Activated T-helper 1 cell treated with anti-CD3 and anti-CD28 coated beads, Interleukin-12 subunit alpha, Interleukin-12 subunit beta, Interleukin-2, Interleukin-4 antibody, amounts not matched to agents 30 ng/mL and 10 ng/mL and 1 ng/mL, durations not matched to agents 14 hours and 24 hours and 36 hours (primary cell): ENCODE measurements at regions not wholly inside any gene's neighbourhood (a gene's known extent, or its start where the extent isn't known, plus 50 kb on each side); places are given as distances from the start of the nearest gene placed in this dataset.

ENCODE experiments used
- DNase-seq: peaks from one replicate; pipeline ENCODE4 v3.0.0; 2021; ENCODE audit warnings: low spot score
- H3K27ac Mint-ChIP-seq: one replicate; pipeline ENCODE4 v1.8.0; 2021; ENCODE audit warnings: mild to moderate bottlenecking, mixed read lengths
- H3K27me3 Mint-ChIP-seq: one replicate; pipeline ENCODE4 v1.8.0; 2022; ENCODE audit warnings: mild to moderate bottlenecking, moderate library complexity, mixed read lengths; ENCODE audit not compliant: insufficient read depth
- H3K36me3 Mint-ChIP-seq: one replicate; pipeline ENCODE4 v1.8.0; 2021; ENCODE audit warnings: low read depth, mixed read lengths
- H3K4me1 Mint-ChIP-seq: one replicate; pipeline ENCODE4 v1.8.0; 2021; ENCODE audit warnings: low read depth, mixed read lengths
- H3K4me3 Mint-ChIP-seq: one replicate; pipeline ENCODE4 v1.8.0; 2021; ENCODE audit warnings: mild to moderate bottlenecking, moderate library complexity, mixed read lengths
- H3K9me3 Mint-ChIP-seq: one replicate; pipeline ENCODE4 v1.8.0; 2021; ENCODE audit warnings: mixed read lengths
- intact Hi-C: fragments of 100-400 bp; cut with micrococcal nuclease; formaldehyde crosslinking; loops from one replicate; pipeline ENCODE4 v1.15.1; 2024

DNA sequence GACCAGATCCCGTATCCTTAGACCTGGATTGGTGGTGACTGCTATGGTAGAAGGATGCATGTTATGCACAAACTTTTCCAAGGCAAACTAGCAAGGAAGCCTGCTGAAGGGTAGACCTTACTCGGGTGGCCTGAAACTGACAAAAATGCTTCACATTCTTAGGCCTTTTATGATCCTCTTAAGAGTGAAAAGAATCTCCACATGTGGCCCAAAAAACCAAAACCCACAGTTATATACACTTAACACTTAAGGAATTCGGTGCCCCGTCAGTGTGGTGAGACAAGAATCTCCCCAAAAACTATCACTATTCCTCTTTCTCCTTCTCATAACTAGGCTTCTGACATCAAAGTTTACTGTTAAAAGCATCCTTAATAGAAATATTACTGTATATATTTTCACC, 130.1 kb upstream of the SOX2 start:
- H3K36me3 Mint-ChIP-seq = no peaks in the 10 kb centered on the region
- no peaks in the 10 kb centered on the region for H3K27me3 Mint-ChIP-seq
- H3K4me3 Mint-ChIP-seq = no peak overlapping the region
- no peak for DNase-seq
- H3K4me1 Mint-ChIP-seq = no peaks in the 10 kb centered on the region
- intact Hi-C loops = no loop called here
- no peak overlapping the region for H3K27ac Mint-ChIP-seq
- no peaks in the 10 kb centered on the region for H3K9me3 Mint-ChIP-seq

- Mint-ChIP-seq H3K9me3 (no peaks in the 10 kb centered on the region), H3K27me3 (no peaks in the 10 kb centered on the region), H3K4me1 (no peaks in the 10 kb centered on the region), H3K4me3 (no peak overlapping the region), H3K27ac (no peak overlapping the region), H3K36me3 (no peaks in the 10 kb centered on the region)
- DNase-seq = no peak
- intact Hi-C loops = no loop called here
Measured at GRCh38 chr3:181578743-181579142, 133.0 kb upstream of the SOX2 start.

GRCh38 chr3:181572432-181572831, 139.3 kb upstream of the SOX2 start:
- Mint-ChIP-seq H3K4me1 (no peaks in the 10 kb centered on the region), H3K9me3 (no peaks in the 10 kb centered on the region), H3K4me3 (no peak overlapping the region), H3K27ac (no peak overlapping the region), H3K36me3 (no peaks in the 10 kb centered on the region), H3K27me3 (no peaks in the 10 kb centered on the region)
- no peak for DNase-seq
- intact Hi-C loops = no loop called here

DNA sequence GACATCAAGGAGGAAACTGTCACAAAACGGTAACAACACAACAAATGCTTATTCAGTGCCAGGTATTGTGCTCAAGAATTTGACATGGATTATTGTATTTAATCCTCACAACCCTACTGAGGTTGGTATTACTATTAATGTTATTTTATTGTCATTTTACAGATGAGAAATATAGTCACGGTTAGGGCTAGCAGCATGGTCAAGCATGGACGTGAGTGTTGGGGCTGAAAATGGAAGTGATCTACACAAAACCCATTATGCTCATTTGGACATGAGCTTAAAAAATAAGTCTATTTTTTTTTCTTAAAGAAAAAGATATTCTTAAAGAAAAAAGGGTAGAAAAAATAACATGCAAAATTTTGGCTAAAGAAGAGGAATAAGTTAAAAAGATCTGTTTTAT, 141.3 kb upstream of the SOX2 start:
- H3K9me3 Mint-ChIP-seq = no peaks in the 10 kb centered on the region
- intact Hi-C loops = no loop called here
- no peak overlapping the region for H3K4me3 Mint-ChIP-seq
- no peak for DNase-seq
- H3K36me3 Mint-ChIP-seq = no peaks in the 10 kb centered on the region
- no peak overlapping the region for H3K27ac Mint-ChIP-seq
- H3K27me3 Mint-ChIP-seq = no peaks in the 10 kb centered on the region
- no peaks in the 10 kb centered on the region for H3K4me1 Mint-ChIP-seq

DNA sequence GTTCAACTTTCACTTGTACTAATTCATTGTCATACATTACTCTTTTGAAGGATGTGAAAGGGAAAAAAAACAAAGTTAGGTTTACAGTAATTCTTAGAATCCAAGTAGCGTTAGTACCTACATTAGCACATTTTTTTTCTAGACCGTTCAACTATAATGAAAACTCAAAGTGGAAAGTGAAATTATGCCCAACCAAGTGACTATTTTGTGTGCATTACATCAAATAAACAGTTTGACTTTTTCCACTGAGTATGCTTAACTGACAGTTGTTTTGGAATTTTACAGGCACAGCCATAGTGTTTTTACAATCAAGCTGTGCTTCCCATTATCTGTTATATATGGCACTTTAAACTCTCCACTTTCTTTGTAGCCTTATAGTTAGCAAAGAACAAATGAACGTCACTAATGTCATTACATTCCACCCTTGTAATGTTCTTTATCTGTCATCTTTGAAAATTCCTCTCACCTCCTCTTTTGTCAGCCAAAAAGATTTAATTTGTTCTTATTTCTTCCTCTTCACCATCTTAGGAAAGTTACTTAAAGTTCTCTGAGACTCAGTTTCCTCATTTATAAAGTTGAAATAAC, 142.3 kb upstream of the SOX2 start:
- Mint-ChIP-seq H3K36me3 (no peaks in the 10 kb centered on the region), H3K9me3 (no peaks in the 10 kb centered on the region), H3K4me1 (no peaks in the 10 kb centered on the region), H3K4me3 (no peak overlapping the region), H3K27me3 (no peaks in the 10 kb centered on the region), H3K27ac (no peak overlapping the region)
- intact Hi-C loops = no loop called here
- DNase-seq = no peak

DNA sequence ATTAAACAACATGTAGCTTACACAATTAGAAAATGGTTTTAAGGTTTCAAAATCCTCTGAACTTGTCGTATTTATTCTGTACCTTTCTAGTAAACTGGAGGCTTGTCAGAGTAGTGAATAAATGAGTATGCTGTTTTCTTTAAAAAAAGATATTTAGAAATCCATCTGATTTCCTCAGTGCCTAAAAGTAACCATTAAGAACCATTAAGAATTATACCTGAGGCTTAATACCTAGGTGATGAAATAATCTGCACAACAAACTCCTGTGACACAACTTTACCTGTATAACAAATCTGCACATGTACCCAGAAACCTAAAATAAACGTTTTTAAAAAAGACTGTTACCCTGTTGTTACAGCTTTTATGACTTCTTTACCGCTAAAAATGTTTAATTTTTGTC, 143.0 kb upstream of the SOX2 start:
- no peaks in the 10 kb centered on the region for H3K36me3 Mint-ChIP-seq
- no peaks in the 10 kb centered on the region for H3K4me1 Mint-ChIP-seq
- no peak overlapping the region for H3K27ac Mint-ChIP-seq
- H3K4me3 Mint-ChIP-seq = no peak overlapping the region
- H3K9me3 Mint-ChIP-seq = no peaks in the 10 kb centered on the region
- H3K27me3 Mint-ChIP-seq = no peaks in the 10 kb centered on the region
- no peak for DNase-seq
- intact Hi-C loops = no loop called here

DNA sequence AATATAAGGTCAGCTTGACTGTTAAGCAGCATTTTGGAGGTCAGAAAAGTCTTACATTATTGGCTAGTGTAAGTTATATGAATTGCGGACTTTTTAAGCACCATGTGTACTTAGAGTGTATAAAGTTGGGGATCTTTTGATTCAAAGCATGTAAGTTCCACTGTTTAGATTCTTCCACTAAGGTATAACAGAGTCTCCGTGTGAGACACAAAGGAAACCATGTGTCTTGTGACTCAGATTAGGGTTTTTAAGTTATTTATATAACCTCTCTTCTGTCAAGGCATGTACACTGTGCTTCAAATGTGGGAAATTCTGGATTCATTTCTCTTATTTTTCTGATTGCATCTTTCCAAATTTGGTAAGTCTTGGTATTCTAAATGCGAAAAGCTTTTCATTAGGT, 143.5 kb upstream of the SOX2 start:
- no peak for DNase-seq
- no peaks in the 10 kb centered on the region for H3K9me3 Mint-ChIP-seq

DNA sequence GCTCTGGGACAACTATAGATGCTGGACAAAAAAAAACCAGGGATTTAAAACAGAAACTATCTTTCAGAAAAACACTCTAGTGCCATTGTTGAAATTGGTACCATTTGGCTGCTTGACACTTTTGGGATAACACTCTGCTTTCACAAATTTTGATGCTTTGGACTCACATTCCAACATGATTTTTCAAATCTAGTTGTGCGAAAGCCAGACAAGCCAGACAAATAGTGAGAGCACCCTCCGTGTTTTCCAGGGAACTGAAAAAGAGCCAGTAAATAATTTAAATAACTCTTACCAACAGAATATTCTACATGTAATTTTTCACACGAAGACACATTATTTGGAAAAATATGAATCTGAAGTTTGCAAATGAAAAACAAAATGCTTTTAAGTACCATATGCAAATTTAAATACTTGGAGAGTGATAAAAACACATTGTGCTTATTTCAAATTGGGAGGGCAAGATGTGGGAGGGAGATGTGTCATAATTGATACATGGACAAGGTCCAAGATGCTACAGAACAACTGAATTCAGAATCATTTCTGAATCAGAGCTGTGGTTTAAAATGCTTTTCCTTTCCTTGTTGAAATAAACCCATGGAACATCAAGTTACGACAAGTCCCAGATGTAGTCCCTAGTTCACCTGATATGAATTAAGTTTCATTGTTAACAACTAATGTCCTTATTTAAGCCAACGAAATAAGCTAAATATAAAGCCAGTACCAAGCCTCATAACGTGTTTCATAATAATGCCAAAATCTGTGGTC, 144.2 kb upstream of the SOX2 start:
- H3K27ac Mint-ChIP-seq = no peak overlapping the region
- no peak for DNase-seq
- intact Hi-C loops = no loop called here
- H3K4me1 Mint-ChIP-seq = no peaks in the 10 kb centered on the region
- no peaks in the 10 kb centered on the region for H3K9me3 Mint-ChIP-seq
- H3K36me3 Mint-ChIP-seq = no peaks in the 10 kb centered on the region
- H3K27me3 Mint-ChIP-seq = no peaks in the 10 kb centered on the region
- no peak overlapping the region for H3K4me3 Mint-ChIP-seq

More for the DNA sequence above, 143.5 kb upstream of the SOX2 start:
- H3K4me1 Mint-ChIP-seq = no peaks in the 10 kb centered on the region
- H3K27me3 Mint-ChIP-seq = no peaks in the 10 kb centered on the region
- intact Hi-C loops = no loop called here
- no peaks in the 10 kb centered on the region for H3K36me3 Mint-ChIP-seq
- H3K27ac Mint-ChIP-seq = no peak overlapping the region
- no peak overlapping the region for H3K4me3 Mint-ChIP-seq

- no peaks in the 10 kb centered on the region for H3K27me3 Mint-ChIP-seq
- no peaks in the 10 kb centered on the region for H3K9me3 Mint-ChIP-seq
- intact Hi-C loops = no loop called here
- no peak for DNase-seq
- H3K4me1 Mint-ChIP-seq = no peaks in the 10 kb centered on the region
- no peak overlapping the region for H3K27ac Mint-ChIP-seq
- no peak overlapping the region for H3K4me3 Mint-ChIP-seq
- no peaks in the 10 kb centered on the region for H3K36me3 Mint-ChIP-seq
Measured at GRCh38 chr3:181565416-181565815, 146.3 kb upstream of the SOX2 start.

DNA sequence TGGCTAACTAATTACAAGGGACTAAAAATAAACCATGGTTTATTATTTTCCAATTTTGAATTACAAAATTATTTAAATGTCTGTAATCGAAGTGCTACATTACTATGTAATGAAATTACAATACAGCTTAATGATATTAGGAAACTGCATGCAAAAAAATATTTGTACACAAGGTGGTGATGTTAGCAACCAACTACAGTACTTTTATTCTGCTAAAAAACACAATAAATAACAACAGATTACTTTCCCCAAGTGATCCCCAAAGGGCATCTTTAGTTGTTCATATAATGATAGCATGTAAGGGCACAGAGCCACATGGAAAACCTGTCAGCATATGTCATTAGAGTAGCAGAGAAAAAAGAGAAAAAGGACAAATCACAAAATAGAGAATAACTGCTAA, 147.5 kb upstream of the SOX2 start:
- H3K4me1 Mint-ChIP-seq = no peaks in the 10 kb centered on the region
- H3K4me3 Mint-ChIP-seq = no peak overlapping the region
- no peak overlapping the region for H3K27ac Mint-ChIP-seq
- no peaks in the 10 kb centered on the region for H3K36me3 Mint-ChIP-seq
- H3K9me3 Mint-ChIP-seq = no peaks in the 10 kb centered on the region
- no peaks in the 10 kb centered on the region for H3K27me3 Mint-ChIP-seq
- no peak for DNase-seq
- intact Hi-C loops = no loop called here

GRCh38 chr3:181561139-181562031, 150.3 kb upstream of the SOX2 start:
- no peak overlapping the region for H3K4me3 Mint-ChIP-seq
- intact Hi-C loops = no loop called here

GRCh38 chr3:181558870-181559269, 152.9 kb upstream of the SOX2 start:
- intact Hi-C loops = no loop called here
- Mint-ChIP-seq H3K4me1 (no peaks in the 10 kb centered on the region), H3K27me3 (no peaks in the 10 kb centered on the region), H3K27ac (no peak overlapping the region), H3K36me3 (no peaks in the 10 kb centered on the region), H3K9me3 (no peaks in the 10 kb centered on the region), H3K4me3 (no peak overlapping the region)
- no peak for DNase-seq

More at GRCh38 chr3:181561139-181562031, 150.3 kb upstream of the SOX2 start:
- DNase-seq = no peak
- H3K27ac Mint-ChIP-seq = no peak overlapping the region
- H3K27me3 Mint-ChIP-seq = no peaks in the 10 kb centered on the region
- H3K9me3 Mint-ChIP-seq = no peaks in the 10 kb centered on the region
- H3K4me1 Mint-ChIP-seq = no peaks in the 10 kb centered on the region
- no peaks in the 10 kb centered on the region for H3K36me3 Mint-ChIP-seq

DNA sequence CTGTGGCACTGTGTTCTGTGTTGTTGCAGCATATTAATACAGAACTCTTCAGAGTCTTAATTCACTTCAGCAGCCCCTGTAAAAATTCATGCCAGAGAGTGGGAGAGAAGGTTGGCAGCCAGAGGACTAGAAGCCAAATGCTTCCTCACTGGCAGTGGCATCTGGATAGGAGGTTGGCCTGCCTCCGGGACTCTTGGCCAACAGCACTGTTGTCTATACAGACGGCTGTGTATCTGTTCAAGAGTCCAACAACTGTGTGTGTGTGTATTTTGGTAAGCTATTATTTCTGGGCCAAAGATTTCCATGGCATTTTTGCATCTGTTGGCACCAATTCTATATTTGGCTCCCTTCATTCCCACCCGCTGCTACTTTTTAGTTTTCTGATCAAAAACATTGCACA, 156.0 kb upstream of the SOX2 start:
- Mint-ChIP-seq H3K9me3 (no peaks in the 10 kb centered on the region), H3K4me3 (no peak overlapping the region), H3K27me3 (no peaks in the 10 kb centered on the region), H3K27ac (no peak overlapping the region), H3K36me3 (no peaks in the 10 kb centered on the region), H3K4me1 (no peaks in the 10 kb centered on the region)
- DNase-seq = no peak
- intact Hi-C loops = no loop called here
